ENCODE measurements at regions not wholly inside any gene's neighbourhood (a gene's known extent, or its start where the extent isn't known, plus 50 kb on each side); places are given as distances from the start of the nearest gene placed in this dataset.
"Not testable (repeated sequence)": the region's sequence is repeated elsewhere in the genome, so short reads cannot be mapped to it uniquely, and the experiment has no call there.

GRCh38 chr4:151522866-151523519 is 114.0 kb downstream of the FHIP1A start:
- no peak for DNase-seq

- no peak for DNase-seq
Observed at GRCh38 chr4:151524610-151525009, 115.6 kb downstream of the FHIP1A start.

- not testable (repeated sequence) for DNase-seq
Observed at GRCh38 chr4:151526489-151526888, 117.5 kb downstream of the FHIP1A start.

- no peak for DNase-seq
Observed at GRCh38 chr4:151527699-151528098, 118.7 kb downstream of the FHIP1A start.

- no peak for DNase-seq
Observed at GRCh38 chr4:151529187-151529586, 120.2 kb downstream of the FHIP1A start.

GRCh38 chr4:151530230-151530629 is 121.3 kb downstream of the FHIP1A start:
- no peak for DNase-seq

GRCh38 chr4:151530783-151531182 is 121.8 kb downstream of the FHIP1A start:
- DNase-seq: no peak

GRCh38 chr4:151532001-151532708 is 123.2 kb downstream of the FHIP1A start:
- DNase-seq: peak; percentile 4

- DNase-seq: no peak
Observed at GRCh38 chr4:151534195-151534594, 125.2 kb downstream of the FHIP1A start.

GRCh38 chr4:151535366-151535765 is 126.4 kb downstream of the FHIP1A start:
- DNase-seq: no peak

- DNase-seq: no peak
Observed at GRCh38 chr4:151537687-151538086, 128.7 kb downstream of the FHIP1A start.

- DNase-seq: no peak
Observed at GRCh38 chr4:151538963-151539362, 130.0 kb downstream of the FHIP1A start.

- no peak for DNase-seq
Observed at GRCh38 chr4:151540728-151541388, 131.9 kb downstream of the FHIP1A start.

- no peak for DNase-seq
Observed at GRCh38 chr4:151541389-151542071, 132.6 kb downstream of the FHIP1A start.

- DNase-seq: no peak
Observed at GRCh38 chr4:151548708-151549107, 139.7 kb downstream of the FHIP1A start.

- DNase-seq: not testable (repeated sequence)
Observed at GRCh38 chr4:151549378-151549777, 140.4 kb downstream of the FHIP1A start.

GRCh38 chr4:151553874-151554273 is 144.9 kb downstream of the FHIP1A start:
- DNase-seq: no peak

- no peak for DNase-seq
Observed at GRCh38 chr4:151555151-151555945, 146.4 kb downstream of the FHIP1A start.

- no peak for DNase-seq
Observed at GRCh38 chr4:151558496-151559113, 149.6 kb downstream of the FHIP1A start.

- no peak for DNase-seq
Observed at GRCh38 chr4:151559595-151559994, 150.6 kb downstream of the FHIP1A start.

GRCh38 chr4:151561551-151562256 is 152.7 kb downstream of the FHIP1A start:
- DNase-seq: no peak
